EH (cell line): ENCODE measurements at regions not wholly inside any gene's neighbourhood (a gene's known extent, or its start where the extent isn't known, plus 50 kb on each side); places are given as distances from the start of the nearest gene placed in this dataset.

Experiments
- DNase-seq: peaks from one replicate; pipeline ENCODE4 v3.0.0-alpha.2; 2015; ENCODE audit warnings: low read depth

DNA sequence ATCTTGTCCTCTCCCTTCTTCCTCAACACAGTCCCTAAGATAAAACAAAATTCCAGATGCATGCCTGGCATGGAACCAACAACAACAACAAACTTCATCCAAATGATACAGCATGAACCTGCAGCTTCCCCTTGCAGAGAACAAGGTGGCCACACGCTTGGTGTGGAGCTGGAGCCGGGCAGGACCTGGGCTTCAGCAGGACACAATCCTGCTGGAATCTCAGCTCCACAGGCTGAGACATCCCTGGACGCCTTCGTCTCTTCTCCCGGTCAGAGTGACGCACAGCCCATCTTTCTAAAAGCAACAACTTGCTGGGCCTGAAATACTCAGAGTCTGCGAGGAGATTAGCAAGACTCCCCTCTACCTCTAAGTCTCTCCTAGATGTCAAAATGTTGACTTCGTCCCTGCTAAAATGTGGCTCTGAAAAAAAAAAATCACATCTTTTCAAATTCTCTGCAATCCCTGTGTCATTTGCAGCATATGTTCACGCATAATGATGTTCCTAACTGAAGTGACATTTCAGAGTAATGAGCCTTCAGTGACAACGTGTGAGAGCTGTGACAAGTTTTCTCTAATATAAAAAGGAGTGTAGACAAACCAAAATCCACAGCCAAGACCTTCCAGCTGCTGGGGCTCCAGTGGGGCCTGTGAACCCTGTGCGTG, 1232.3 kb downstream of the TBC1D22A start:
- DNase-seq, result no peak

DNA sequence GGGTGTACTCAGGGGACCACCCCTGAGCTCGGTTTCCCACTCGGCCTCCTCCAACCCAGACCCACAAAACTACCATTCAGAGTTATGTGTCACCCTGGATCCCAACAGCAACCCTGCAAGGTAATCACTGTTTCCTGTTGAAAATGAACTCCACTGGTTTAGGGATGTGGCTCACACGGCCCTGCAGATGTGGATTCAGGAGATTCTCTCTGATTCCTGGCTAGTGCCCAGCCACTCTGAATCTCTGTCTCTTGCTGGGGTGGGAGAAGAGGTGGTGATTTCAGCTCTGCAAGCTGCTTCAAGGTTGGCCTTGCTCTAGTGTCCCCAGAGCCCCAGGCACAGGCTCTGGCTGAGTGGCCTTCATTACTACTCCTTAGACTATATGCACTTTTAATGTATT, 1231.6 kb downstream of the TBC1D22A start:
- DNase-seq, result no peak

DNA sequence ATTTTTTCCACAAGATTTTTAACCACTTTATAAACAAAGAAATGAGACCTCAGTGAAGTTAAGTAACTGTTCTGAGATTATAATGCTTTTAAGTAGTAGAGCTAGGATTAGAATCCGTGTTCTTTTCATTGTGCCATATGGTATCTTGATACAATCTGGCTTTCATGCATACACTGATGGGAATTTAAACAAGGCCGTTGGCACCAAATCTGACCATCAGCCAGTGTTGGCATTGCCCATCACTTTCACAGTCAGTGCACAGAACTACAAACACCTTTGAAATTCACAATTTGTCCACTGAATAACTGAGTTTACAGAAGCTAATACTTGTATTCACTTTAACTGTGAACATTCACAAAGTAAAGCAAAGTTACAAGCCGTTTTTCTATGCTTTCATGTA, 1228.0 kb downstream of the TBC1D22A start:
- DNase-seq, result no peak

DNA sequence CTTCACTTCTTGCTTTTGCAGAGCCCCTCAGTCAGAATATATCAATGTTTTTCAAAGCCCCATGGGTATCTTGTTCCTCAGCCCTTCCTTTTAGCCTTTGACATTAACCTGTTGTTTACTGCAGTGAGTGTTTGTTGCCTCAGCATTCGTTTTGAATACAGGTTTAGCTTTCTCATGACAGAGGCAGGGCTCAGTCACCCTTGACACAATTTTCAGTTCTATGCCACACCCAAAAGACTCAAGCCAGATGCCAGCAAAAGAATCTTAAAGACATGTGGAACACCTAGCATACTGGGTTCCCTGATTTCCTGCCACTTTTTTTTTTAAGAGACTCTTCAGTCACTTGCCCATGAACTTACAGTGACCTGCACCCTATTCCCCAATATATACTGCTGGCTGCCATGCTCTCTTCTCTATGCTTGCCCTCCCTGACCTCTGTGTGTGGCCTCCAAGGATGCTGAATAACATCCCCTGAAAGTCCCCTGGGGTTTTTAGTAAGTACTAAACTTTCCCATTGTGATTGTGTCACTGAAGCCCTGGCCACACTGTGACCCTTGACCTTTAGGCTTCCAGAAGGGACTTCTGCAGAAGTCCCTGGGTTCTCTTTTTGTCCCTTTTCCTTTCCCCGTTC, 1225.5 kb downstream of the TBC1D22A start:
- no peak for DNase-seq

DNA sequence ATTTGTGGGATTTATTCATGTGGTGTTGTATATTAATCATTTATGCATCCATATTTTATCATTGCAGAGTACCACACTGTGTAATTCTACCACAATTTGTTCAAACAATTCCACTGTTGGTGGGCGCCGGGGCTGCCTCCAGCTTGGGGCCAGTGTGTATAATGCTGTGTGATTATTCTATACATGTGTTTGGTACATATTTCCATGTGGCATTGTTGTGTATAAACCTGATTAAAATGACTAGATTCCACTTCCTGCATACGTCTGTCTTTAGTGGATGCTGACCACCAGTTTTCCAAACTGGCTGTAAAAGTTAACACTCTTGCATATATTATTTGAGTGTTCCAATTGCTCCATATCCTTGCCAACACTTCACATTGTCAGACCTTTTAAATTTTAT, 1213.8 kb downstream of the TBC1D22A start:
- no peak for DNase-seq

DNA sequence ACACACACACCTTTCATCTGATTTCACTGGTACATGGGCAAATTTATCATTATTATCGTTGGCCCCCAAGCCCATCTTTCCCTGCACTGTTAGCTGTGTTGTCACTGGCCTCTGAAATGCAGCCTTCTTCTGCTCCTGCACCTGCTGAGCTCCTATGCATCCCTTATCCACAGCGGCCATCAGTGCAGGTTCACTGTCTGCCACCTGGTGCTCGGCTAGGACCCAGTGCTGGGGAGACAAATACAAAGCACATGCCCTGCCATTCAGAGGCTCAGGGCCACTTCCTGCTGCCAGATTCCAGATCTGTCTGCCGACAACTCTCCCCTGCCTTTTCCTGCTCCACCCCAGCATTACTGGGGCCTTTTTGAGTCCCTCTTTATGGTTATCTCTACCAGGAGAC, 1205.4 kb downstream of the TBC1D22A start:
- DNase-seq, result no peak

DNA sequence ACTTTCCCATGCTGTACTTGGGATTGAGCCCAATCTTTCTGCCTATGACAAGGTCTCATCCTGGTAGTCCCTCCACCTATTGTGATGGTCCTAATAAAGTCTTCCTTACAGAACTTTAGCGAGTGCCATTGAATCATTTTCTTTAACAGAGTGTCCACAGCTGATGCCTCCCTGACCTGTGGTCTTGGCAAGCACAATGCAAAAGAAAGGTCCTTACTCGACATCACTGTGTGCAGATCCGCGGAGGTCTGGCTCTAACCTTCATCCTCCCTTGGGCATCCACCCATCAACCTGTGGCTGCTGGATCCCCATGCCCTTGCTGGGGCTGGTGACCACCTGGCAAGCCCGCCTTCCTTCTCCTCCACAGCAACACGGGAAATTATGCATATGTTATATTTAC, 1203.9 kb downstream of the TBC1D22A start:
- DNase-seq, result no peak

DNA sequence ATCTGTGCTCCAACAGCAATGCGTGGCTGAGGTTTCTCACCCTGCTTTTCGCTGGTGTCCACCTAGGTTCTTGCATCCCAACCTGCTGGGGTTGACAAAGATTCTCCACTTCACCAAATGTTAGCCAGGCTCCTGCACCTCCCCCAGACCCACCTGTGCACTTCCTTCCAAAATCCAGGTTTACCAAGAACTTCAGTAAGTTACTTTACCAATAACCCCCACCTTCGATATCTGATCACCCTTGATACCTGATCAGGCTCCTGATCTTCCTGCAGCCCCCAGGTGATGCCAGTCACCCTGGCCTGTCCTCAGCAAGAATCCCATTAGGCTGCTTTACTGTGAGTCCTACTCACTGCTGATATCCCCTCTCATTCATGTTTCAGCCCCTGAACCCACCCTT, 1203.4 kb downstream of the TBC1D22A start:
- no peak for DNase-seq

DNA sequence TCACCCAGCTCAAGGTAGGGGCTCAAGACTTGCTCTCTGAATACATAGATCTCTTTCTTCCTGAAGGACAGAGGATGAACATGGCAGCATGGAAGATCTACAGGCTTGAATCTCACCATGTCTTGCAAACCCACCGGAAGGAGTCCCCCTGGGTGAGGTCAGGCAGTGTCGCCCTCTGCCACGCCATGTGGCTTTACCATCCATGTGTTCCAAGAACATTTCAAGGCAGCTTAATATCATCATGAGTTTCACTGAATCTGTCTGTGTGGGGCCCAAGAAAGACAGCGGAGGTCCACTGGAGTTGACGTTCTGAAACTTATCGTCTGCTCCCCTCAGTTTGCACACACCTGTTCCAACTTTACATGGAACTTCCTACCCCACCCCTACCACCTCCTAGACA, 1202.6 kb downstream of the TBC1D22A start:
- DNase-seq, result no peak

DNA sequence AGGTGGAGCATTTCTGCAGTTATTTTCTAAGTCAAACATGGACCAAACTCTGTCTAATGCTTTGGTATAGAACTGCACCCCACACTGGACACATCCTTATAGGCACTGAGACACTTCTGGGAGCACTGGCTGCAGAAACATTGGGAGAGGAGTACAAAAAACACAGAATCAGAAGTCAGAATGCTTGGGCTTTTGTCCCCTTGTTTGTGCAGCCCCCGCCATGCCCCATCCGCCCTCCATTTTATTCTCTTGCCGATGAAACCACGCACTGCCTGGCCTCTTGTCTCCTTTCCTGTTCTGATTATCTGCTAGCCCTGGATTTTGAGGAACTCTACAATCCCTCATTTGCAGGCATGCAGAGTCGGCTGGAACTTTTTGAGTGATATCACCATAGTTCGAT, 1201.2 kb downstream of the TBC1D22A start:
- DNase-seq, result no peak

DNA sequence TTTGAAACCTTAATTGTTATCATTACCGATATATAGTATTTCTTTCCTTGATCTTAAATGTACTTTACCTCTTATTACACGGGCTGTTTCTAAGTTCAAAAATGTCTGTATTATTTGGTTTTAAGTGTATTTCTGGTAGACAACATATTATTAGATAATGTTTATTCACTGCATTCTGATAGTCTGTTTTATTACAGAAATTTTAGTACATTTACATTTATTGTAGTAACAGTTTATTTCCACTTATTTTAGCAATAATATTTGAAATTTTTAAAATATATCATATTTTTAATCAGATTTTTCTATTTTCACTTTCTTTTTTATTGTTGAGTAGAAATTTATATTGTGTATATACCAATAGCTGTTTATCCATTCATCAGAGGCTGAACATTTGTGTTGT, 1195.2 kb downstream of the TBC1D22A start:
- DNase-seq, result no peak

DNA sequence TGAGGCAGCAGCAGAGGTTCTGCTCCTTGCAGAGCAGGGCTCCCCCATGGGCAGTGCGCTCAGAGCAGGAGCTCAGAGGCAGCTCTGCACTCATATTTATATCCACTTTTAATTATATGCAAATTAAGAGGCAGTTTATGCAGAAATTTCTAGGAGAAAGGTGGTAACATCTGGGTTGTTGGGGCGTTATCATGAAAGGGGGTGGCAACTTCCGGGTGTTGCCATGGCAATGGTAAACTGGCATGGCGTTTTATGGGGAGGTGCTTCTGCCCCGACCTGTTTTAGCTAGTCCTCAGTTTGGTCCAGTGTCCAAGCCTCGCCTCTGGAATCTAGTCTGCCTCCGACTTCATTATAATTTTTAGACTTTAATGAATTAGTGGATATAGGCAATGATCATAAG, 1191.7 kb downstream of the TBC1D22A start:
- no peak for DNase-seq

DNA sequence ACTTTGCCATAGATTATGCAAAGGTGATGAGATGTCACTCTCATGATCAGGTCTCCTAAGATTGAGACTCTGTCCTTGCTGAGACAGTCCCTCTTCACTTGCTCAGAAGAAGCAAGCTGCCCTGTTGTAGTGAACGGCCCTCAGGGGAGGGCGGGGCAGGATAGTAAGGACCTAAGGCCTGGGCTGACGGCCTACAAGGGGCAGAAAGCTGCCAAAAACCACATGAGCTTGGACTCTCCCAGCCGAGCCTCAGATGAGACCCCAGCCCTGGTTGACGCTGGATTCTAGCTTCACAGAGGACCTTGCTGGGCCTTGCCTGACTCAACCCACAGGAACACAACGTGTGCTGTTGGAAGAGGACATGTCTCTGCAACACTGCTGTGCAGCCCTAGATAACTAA, 1182.5 kb downstream of the TBC1D22A start:
- no peak for DNase-seq

DNA sequence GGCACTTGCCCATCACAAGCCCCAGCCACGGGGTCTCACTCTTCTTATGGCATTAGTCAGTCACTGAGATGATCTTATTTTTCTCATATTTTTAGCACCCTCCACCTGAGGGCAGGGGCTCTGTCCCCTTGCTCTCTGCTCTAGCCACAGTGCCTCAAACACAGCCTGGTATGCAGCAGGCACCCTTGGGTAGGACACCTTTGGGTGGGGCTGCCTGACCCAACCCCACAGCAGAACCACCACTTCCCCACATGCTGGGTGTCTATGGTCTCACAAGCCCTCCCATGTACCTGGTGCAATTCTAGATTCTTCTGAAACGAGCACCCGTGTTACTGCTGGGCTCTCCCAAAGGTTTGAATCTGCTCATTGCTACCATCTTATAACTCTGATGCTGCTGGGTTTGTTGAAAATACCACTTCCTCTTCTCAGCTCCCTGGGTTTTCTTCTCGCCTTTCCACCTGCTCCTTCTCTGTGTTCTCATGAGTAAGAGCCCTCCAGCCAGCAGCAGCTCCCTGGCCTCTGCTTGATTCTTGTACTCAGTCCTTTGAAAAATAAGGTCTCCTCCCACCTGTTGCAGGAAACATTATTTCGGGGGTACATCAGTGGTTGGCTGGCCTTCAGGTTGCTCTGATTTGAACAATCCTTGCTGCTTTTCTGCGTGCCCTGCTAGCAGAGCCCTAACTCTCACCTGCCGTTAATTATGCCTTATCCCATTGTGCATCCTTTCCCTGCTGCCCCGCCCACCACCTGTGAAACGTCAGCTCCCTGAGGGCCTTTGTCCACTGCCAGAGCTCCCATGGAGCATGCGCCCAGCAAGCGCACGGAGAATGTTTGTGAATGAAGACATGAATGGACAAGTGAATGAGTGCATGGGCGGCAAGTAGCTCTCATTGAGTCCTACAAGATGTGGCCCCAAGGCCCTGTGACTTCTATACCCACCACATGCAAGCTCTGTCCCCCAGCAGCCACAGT, 1181.6 kb downstream of the TBC1D22A start:
- no peak for DNase-seq

DNA sequence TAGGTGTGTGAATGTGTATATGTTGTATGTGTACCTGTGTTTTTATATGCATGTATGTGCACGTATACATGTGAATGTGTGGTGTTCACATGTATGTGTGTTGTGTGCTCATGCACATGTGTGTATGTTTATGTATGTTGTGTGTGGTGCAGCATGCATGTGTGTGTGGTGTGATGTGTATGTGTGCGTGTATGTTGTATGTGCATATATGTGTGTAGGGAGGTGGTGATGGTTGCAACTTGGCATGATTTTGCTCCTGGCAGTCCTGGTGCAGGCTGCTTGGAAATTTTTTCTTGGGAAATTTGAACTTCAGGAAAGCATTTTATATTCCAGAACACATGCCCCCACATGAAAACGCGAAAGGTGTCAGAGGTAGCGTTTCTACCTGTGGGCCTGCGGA, 1177.8 kb downstream of the TBC1D22A start:
- DNase-seq, result no peak

DNA sequence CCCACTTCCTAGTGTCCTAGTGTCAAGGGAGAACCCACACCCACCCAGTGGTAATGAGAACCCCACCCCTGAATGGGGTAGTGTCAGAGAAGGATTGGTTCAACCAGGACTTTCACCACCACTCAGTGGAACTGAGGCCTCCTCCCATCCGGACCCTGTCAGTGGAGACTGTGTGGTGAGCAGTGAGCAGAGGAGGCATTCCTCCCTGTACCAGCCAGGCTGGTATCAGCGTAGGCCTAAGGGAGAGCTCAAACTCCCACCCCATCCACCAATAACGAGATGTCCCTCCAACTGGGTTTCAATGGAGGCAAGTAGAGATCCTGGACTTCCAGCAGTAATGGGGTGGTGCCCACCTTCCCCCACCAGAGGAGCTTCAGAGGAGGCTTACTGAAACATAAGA, 1171.4 kb downstream of the TBC1D22A start:
- no peak for DNase-seq

DNA sequence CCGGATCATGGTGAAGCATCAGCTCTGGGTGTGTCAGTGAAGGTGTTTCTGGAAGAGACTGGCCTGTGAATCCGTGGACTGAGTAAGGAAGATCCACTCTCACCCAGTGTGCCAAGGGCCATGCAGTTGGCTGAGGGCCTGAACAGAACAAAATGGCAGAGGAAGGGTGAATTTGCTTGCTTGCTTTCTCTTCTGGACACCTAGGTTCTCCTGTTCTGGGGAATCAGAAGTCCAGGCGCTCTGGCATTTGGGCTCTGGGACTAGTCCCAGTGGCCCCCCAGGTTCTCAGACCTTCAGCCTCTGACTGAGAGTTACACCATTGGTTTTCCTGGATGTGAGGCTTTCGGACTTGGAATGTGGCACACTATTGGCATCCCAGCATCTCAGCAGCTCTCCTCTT, 1170.8 kb downstream of the TBC1D22A start:
- DNase-seq, result no peak

DNA sequence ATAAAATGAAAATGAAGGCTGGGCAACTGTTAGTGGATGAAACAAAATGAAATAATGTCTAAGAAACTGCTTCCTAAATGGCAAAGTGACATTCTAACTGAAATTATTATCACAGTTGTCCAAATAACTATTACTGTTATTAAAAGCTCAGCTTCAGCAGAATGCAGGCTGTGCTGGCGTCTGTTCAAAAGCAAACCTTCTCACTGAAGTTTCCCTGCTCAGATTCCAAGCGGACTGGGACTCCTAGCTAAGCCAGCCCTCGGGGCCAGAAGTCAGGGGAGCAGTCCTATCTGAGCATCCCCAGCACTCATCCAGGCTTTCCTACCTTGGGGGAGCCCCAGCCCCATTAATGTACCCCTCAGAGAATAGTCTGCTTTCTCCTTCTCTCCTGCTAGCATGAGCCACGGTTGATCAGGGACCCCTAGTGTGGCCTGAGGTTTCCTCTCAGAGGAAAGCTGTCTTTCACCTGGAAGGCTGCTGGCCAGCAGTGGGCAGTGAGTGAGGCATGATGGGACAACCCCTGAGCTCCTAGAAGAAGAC, 1167.3 kb downstream of the TBC1D22A start:
- no peak for DNase-seq

DNA sequence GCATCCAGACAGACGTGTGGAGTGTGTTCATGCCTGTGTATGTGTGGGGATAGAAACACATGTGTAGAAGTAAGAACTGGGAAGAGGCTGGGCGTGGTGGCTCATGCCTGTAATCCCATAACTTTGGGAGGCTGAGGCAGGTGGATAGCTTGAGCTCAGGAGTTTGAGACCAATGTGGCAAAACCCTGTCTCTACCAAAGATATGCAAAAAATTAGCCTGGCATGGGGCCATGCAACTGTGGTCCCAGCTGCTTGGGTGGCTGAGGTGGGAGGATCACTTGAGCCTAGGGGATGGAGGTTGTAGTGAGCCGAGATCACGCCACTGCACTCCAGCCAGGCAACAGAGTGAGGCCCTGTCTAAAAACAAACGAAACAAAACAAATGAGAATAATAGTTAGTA, 1166.6 kb downstream of the TBC1D22A start:
- DNase-seq, result no peak

DNA sequence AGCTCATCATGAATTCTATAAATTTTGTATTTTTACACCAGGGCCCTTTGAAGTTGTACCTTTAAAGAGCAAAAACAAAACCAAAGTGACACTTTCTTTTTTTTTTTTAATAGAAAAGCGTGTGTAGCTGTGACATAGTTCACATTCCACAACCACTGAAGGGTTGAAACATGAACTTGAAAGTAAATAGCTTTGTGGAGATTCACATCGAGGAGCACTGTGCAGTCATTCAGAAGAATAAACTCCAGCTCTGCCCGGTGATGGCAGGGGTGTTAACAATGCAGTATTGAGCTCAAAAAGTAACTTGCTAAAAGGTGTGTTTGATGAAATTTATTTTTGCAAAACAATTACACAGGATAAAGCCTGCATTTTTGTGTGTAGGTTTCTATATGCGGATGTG, 1166.2 kb downstream of the TBC1D22A start:
- no peak for DNase-seq

DNA sequence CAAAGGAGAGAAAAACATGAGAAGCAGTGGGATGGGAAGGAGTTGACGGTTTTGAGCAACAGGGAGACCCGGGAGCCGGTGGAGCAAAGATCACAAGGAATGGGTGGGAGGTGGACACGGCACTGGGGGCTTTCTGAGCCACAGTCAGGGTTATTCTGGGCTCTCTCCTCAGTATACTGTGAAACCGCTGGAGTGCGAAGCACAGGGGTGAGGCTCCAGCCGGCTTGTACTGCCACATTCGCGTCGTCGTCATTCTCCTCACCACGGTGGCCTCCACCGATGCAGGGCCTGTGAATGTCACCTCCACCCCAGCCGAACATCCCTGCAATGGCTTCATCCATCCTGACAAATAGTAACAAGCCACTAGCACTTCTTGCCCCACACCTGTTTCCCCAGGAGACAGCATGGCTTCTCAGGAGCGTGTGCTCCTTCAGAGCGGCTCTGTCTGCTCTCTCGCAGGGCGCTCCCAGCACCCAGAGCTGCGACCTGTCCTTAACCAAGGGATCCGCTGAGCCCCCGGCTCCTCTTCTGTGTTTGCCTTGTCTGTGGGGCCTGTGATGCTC, 1165.3 kb downstream of the TBC1D22A start:
- no peak for DNase-seq

DNA sequence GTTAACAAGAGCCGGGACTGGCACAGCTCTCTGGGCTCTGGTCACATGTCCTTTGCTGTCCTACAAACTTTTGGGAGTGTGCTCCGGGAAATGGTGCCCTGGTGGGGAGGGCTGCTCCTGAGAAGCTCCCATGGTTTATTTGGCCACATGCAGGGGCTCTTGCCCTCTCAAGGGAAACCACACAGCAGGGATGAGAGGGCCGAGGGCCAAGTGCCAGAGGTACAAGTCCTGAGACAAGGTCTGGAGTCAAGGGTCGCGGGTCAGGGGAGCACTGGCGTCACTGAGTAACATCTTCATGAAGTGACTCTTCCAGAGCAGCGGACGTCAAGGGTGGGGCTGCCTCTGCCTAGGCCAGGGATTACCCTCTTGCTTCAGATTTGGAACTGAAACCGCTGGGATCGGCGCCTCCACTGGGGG, 1160.6 kb downstream of the TBC1D22A start:
- DNase-seq, result no peak
